Common myeloid progenitor, CD34-positive (primary cell): ENCODE measurements at regions not wholly inside any gene's neighbourhood (a gene's known extent, or its start where the extent isn't known, plus 50 kb on each side); places are given as distances from the start of the nearest gene placed in this dataset.

ENCODE experiments used
- CTCF ChIA-PET: fragments of 350-600 bp; sonication (Branson Sonifier 250); formaldehyde crosslinking; loops from one replicate; lab custom pipeline; 2021; ENCODE audit warnings: antibody characterized with exemption; lab: Charles Lee
- POLR2A ChIA-PET: fragments of 350-600 bp; sonication (Branson Sonifier 250); formaldehyde crosslinking; loops from one replicate; lab custom pipeline; 2021; ENCODE audit warnings: antibody characterized with exemption; lab: Charles Lee
- DNase-seq, 3 donors: peaks; one replicate each; pipeline versions ENCODE4 v3.0.0 to v3.0.0-alpha.2; 2013
- H3K27ac ChIP-seq, 2 experiments: 1 replicate in 1 of 2; 2 replicates in 1 of 2; pipeline ENCODE4 v1.7.0; 2013; ENCODE audit warnings: inconsistent platforms in 2 of 2, low read length in 2 of 2, mild to moderate bottlenecking in 2 of 2, low read depth in 1 of 2, moderate library complexity in 1 of 2; ENCODE audit not compliant: severe bottlenecking in 2 of 2, insufficient read depth in 1 of 2, poor library complexity in 1 of 2
- H3K27me3 ChIP-seq, 5 experiments: replicated peaks in 2 of 5; 1 replicate in 3 of 5; 2 replicates in 2 of 5; pipeline versions ENCODE4 v1.6.1 to v1.7.0; 2013; ENCODE audit warnings: low read length in 4 of 5, mild to moderate bottlenecking in 2 of 5, moderate library complexity in 2 of 5, inconsistent platforms in 1 of 5; ENCODE audit not compliant: insufficient read depth in 5 of 5, control insufficient read depth in 4 of 5
- H3K36me3 ChIP-seq, 4 experiments: 1 replicate in 2 of 4; 2 replicates in 2 of 4; pipeline versions ENCODE4 v1.6.1 to v1.7.0; 2013; ENCODE audit warnings: low read length in 3 of 4, control low read depth in 1 of 4, mild to moderate bottlenecking in 1 of 4; ENCODE audit not compliant: control insufficient read depth in 4 of 4, insufficient read depth in 4 of 4
- H3K4me1 ChIP-seq, 4 experiments: 1 replicate in 3 of 4; 2 replicates in 1 of 4; pipeline versions ENCODE4 v1.6.1 to v1.7.1; 2013; ENCODE audit warnings: low read length in 3 of 4, mild to moderate bottlenecking in 3 of 4, control low read depth in 1 of 4, inconsistent platforms in 1 of 4, moderate library complexity in 1 of 4; ENCODE audit not compliant: control insufficient read depth in 4 of 4, insufficient read depth in 4 of 4; ENCODE audit errors: control extremely low read depth in 1 of 4
- H3K4me3 ChIP-seq, 7 experiments: 1 replicate in 4 of 7; 2 replicates in 3 of 7; pipeline versions ENCODE4 v1.5.1 to v1.7.0; 2013; ENCODE audit warnings: mild to moderate bottlenecking in 7 of 7, low read length in 6 of 7, moderate library complexity in 6 of 7, inconsistent platforms in 2 of 7, low read depth in 2 of 7, control low read depth in 1 of 7; ENCODE audit not compliant: insufficient read depth in 4 of 7, control insufficient read depth in 1 of 7; ENCODE audit errors: extremely low read depth in 1 of 7
- H3K9me3 ChIP-seq, 5 experiments: 1 replicate in 4 of 5; 2 replicates in 1 of 5; pipeline versions ENCODE4 v1.6.1 to v1.7.1; 2013; ENCODE audit warnings: low read length in 4 of 5, mild to moderate bottlenecking in 2 of 5, inconsistent platforms in 1 of 5, low read depth in 1 of 5, moderate library complexity in 1 of 5; ENCODE audit not compliant: control insufficient read depth in 4 of 5, insufficient read depth in 2 of 5; ENCODE audit errors: control extremely low read depth in 1 of 5
- WGBS: methylation state at CpG from one replicate; pipeline ENCODE4 v1.1.5; 2013; ENCODE audit not compliant: insufficient coverage; 5-methylcytosine and 5-hydroxymethylcytosine counted together

GRCh38 chr9:91100878-91101450, 260.8 kb downstream of the AUH start:
- POLR2A ChIA-PET, result interaction anchor here (1.1 to 2.0 kb wide), 4 partner anchors 17 to 323 kb away, joined by 4 to 7 read pairs (median 6); partner anchors contain the start of gene NFIL3
- H3K9me3 ChIP-seq, result no peaks in the 10 kb centered on the region
- no peak for DNase-seq
- no peak overlapping the region for H3K4me3 ChIP-seq
- H3K36me3 ChIP-seq, result no peaks in the 10 kb centered on the region
- peaks cover 10 to 35% (median 21%) of the 10 kb centered on the region in 4 experiments for H3K4me1 ChIP-seq
- CTCF ChIA-PET, result interaction anchor here (1.0 to 3.4 kb wide), 3 partner anchors 12 to 253 kb away, joined by 3 to 23 read pairs (median 3); no protein-coding TSS in a partner anchor
- 100% methylated on average over 1 of the region's 6 CpGs for WGBS
- no peak overlapping the region for H3K27ac ChIP-seq
- no peaks in the 10 kb centered on the region for H3K27me3 ChIP-seq

GRCh38 chr9:91101611-91102168, 260.0 kb downstream of the AUH start:
- Histone ChIP-seq H3K4me1 (peaks cover 10 to 35% (median 21%) of the 10 kb centered on the region in 4 experiments), H3K36me3 (no peaks in the 10 kb centered on the region), H3K27me3 (no peaks in the 10 kb centered on the region), H3K9me3 (no peaks in the 10 kb centered on the region), H3K4me3 (no peak overlapping the region), H3K27ac (no peak overlapping the region)
- ChIA-PET POLR2A (interaction anchor here (1.1 kb wide), 1 partner anchor 51 kb away, joined by 3 read pairs; no protein-coding TSS in a partner anchor), CTCF (interaction anchor here (1.6 kb wide), 1 partner anchor 71 kb away, joined by 3 read pairs; no protein-coding TSS in a partner anchor)
- 64% methylated on average over 7 of the region's 7 CpGs for WGBS
- peak in 2 of 3 donors; percentile 36 to 56 for DNase-seq

- POLR2A ChIA-PET, result interaction anchor here (1.1 kb wide), 1 partner anchor 50 kb away, joined by 3 read pairs; no protein-coding TSS in a partner anchor
- no peak overlapping the region for H3K4me3 ChIP-seq
- H3K36me3 ChIP-seq, result no peaks in the 10 kb centered on the region
- CTCF ChIA-PET, result interaction anchor here (1.4 to 1.6 kb wide), 2 partner anchors 12 to 72 kb away, joined by 3 to 4 read pairs; no protein-coding TSS in a partner anchor
- H3K9me3 ChIP-seq, result no peaks in the 10 kb centered on the region
- H3K27ac ChIP-seq, result no peak overlapping the region
- H3K27me3 ChIP-seq, result no peaks in the 10 kb centered on the region
- DNase-seq, result no peak
- H3K4me1 ChIP-seq, result peaks cover 10 to 35% (median 21%) of the 10 kb centered on the region in 4 experiments
Observed at GRCh38 chr9:91102269-91102668, 259.4 kb downstream of the AUH start.

- H3K27me3 ChIP-seq, result no peaks in the 10 kb centered on the region
- H3K4me3 ChIP-seq, result no peak overlapping the region
- ChIA-PET CTCF (no interaction called here), POLR2A (no interaction called here)
- H3K9me3 ChIP-seq, result no peaks in the 10 kb centered on the region
- no peak overlapping the region for H3K27ac ChIP-seq
- no peaks in the 10 kb centered on the region for H3K36me3 ChIP-seq
- DNase-seq, result peak in 2 of 3 donors; percentile 43 to 44
- peaks cover 10 to 30% (median 20%) of the 10 kb centered on the region in 4 experiments for H3K4me1 ChIP-seq
- WGBS, result no CpG with 5 or more reads among the region's 1 CpG
Observed at GRCh38 chr9:91103931-91104330, 257.8 kb downstream of the AUH start.

- Histone ChIP-seq H3K4me3 (no peak overlapping the region), H3K36me3 (no peaks in the 10 kb centered on the region), H3K27me3 (no peaks in the 10 kb centered on the region), H3K9me3 (peaks cover 0 to 15% (median 7%) of the 10 kb centered on the region in 5 experiments), H3K27ac (no peak overlapping the region), H3K4me1 (peaks cover 0 to 4% (median under 1%) of the 10 kb centered on the region in 4 experiments)
- ChIA-PET CTCF (no interaction called here), POLR2A (no interaction called here)
- DNase-seq, result no peak
- 91% methylated on average over 3 of the region's 9 CpGs for WGBS
Observed at GRCh38 chr9:91106415-91107081, 255.2 kb downstream of the AUH start.

- DNase-seq, result no peak
- ChIA-PET POLR2A (no interaction called here), CTCF (no interaction called here)
- no peaks in the 10 kb centered on the region for H3K4me1 ChIP-seq
- H3K27me3 ChIP-seq, result no peaks in the 10 kb centered on the region
- no peaks in the 10 kb centered on the region for H3K36me3 ChIP-seq
- H3K4me3 ChIP-seq, result no peak overlapping the region
- H3K9me3 ChIP-seq, result peaks cover 0 to 20% (median 9%) of the 10 kb centered on the region in 5 experiments
- no peak overlapping the region for H3K27ac ChIP-seq
Observed at GRCh38 chr9:91111226-91111625, 250.5 kb downstream of the AUH start.
